ENCODE measurements at regions not wholly inside any gene's neighbourhood (a gene's known extent, or its start where the extent isn't known, plus 50 kb on each side); places are given as distances from the start of the nearest gene placed in this dataset.

- H3K36me3 ChIP-seq (ENCODE audit: low read length), result no peaks in the 10 kb centered on the region
- H3K79me2 ChIP-seq (ENCODE audit: insufficient read depth, low read length), result no peaks in the 10 kb centered on the region
- H3K4me2 ChIP-seq (ENCODE audit: low read depth, low read length, poor library complexity, severe bottlenecking), result no peak overlapping the region
- no peak overlapping the region for H3K27ac ChIP-seq (ENCODE audit: low read depth, low read length)
- no peak overlapping the region for H3K9ac ChIP-seq (ENCODE audit: low read length)
- no peaks in the 10 kb centered on the region for H3K9me2 ChIP-seq (replicated peaks; ENCODE audit: insufficient read depth, low read length)
- no peaks in the 10 kb centered on the region for H3F3A ChIP-seq (ENCODE audit: insufficient read depth)
- H3K9me3 ChIP-seq (ENCODE audit: insufficient read depth, low read length), result no peaks in the 10 kb centered on the region
- no peaks in the 10 kb centered on the region for H4K20me1 ChIP-seq (ENCODE audit: low read depth, low read length)
- H2AFZ ChIP-seq (ENCODE audit: low read depth, low read length, severe bottlenecking), result no peak overlapping the region
- no peaks in the 10 kb centered on the region for H3K27me3 ChIP-seq (ENCODE audit: low read length)
- TF ChIP-seq EZH2phosphoT487 (conservative IDR thresholded peaks at IDR 0.05; ENCODE audit: low read length) (no peak), CTCF (IDR thresholded peaks at IDR 0.05; ENCODE audit: insufficient read depth, low read length, poor library complexity, severe bottlenecking) (no peak)
- H3K4me3 ChIP-seq (ENCODE audit: insufficient read depth, low read length, poor library complexity, severe bottlenecking), result no peak overlapping the region
These were observed 128.5 kb downstream of the INHBA start for GRCh38 chr7:41574377-41574776.

- no peak for TF ChIP-seq CTCF (IDR thresholded peaks at IDR 0.05; ENCODE audit: insufficient read depth, low read length, poor library complexity, severe bottlenecking)
- no peak for TF ChIP-seq EZH2phosphoT487 (conservative IDR thresholded peaks at IDR 0.05; ENCODE audit: low read length)
- Histone ChIP-seq H3K36me3 (ENCODE audit: low read length) (no peaks in the 10 kb centered on the region), H3K79me2 (ENCODE audit: insufficient read depth, low read length) (no peaks in the 10 kb centered on the region), H3K27me3 (ENCODE audit: low read length) (no peaks in the 10 kb centered on the region), H2AFZ (ENCODE audit: low read depth, low read length, severe bottlenecking) (no peak overlapping the region), H3K27ac (ENCODE audit: low read depth, low read length) (no peak overlapping the region), H3K4me2 (ENCODE audit: low read depth, low read length, poor library complexity, severe bottlenecking) (no peak overlapping the region), H3K4me3 (ENCODE audit: insufficient read depth, low read length, poor library complexity, severe bottlenecking) (no peak overlapping the region), H3K9me3 (ENCODE audit: insufficient read depth, low read length) (no peaks in the 10 kb centered on the region), H4K20me1 (ENCODE audit: low read depth, low read length) (no peaks in the 10 kb centered on the region), H3K9ac (ENCODE audit: low read length) (no peak overlapping the region), H3K9me2 (replicated peaks; ENCODE audit: insufficient read depth, low read length) (no peaks in the 10 kb centered on the region), H3F3A (ENCODE audit: insufficient read depth) (no peaks in the 10 kb centered on the region)
These were observed 129.0 kb downstream of the INHBA start for GRCh38 chr7:41573862-41574261.

GRCh38 chr7:41573443-41573842 lies 129.4 kb downstream of the INHBA start:
- H3F3A ChIP-seq (ENCODE audit: insufficient read depth), result no peaks in the 10 kb centered on the region
- no peak overlapping the region for H3K9ac ChIP-seq (ENCODE audit: low read length)
- H3K36me3 ChIP-seq (ENCODE audit: low read length), result no peaks in the 10 kb centered on the region
- no peak overlapping the region for H2AFZ ChIP-seq (ENCODE audit: low read depth, low read length, severe bottlenecking)
- no peaks in the 10 kb centered on the region for H3K27me3 ChIP-seq (ENCODE audit: low read length)
- H3K9me3 ChIP-seq (ENCODE audit: insufficient read depth, low read length), result no peaks in the 10 kb centered on the region
- H4K20me1 ChIP-seq (ENCODE audit: low read depth, low read length), result no peaks in the 10 kb centered on the region
- no peak overlapping the region for H3K4me2 ChIP-seq (ENCODE audit: low read depth, low read length, poor library complexity, severe bottlenecking)
- H3K79me2 ChIP-seq (ENCODE audit: insufficient read depth, low read length), result no peaks in the 10 kb centered on the region
- H3K4me3 ChIP-seq (ENCODE audit: insufficient read depth, low read length, poor library complexity, severe bottlenecking), result no peak overlapping the region
- TF ChIP-seq EZH2phosphoT487 (conservative IDR thresholded peaks at IDR 0.05; ENCODE audit: low read length) (no peak), CTCF (IDR thresholded peaks at IDR 0.05; ENCODE audit: insufficient read depth, low read length, poor library complexity, severe bottlenecking) (no peak)
- H3K27ac ChIP-seq (ENCODE audit: low read depth, low read length), result no peak overlapping the region
- no peaks in the 10 kb centered on the region for H3K9me2 ChIP-seq (replicated peaks; ENCODE audit: insufficient read depth, low read length)

Data from SU-DHL-6 (cell line).